ENCODE measurements at regions not wholly inside any gene's neighbourhood (a gene's known extent, or its start where the extent isn't known, plus 50 kb on each side); places are given as distances from the start of the nearest gene placed in this dataset.
A peak's percentile ranks its signal among the peaks of the same experiment; 100 is the strongest.

- Histone ChIP-seq H3K27ac (peak overlapping the region; percentile 40 to 55), H3K4me1 (no peaks in the 10 kb centered on the region), H3K36me3 (no peaks in the 10 kb centered on the region), H3K27me3 (no peaks in the 10 kb centered on the region), H3K9me3 (no peaks in the 10 kb centered on the region), H3K4me3 (peak overlapping the region; percentile 26 to 45)
- DNase-seq, result peak; percentile 69 to 74
- intact Hi-C loops (cut with DNase I; ENCODE audit: low total_unique reads), result no loop called here
- TF ChIP-seq POLR2A (IDR thresholded peaks at IDR 0.05) (no peak), CTCF (IDR thresholded peaks at IDR 0.05) (peak; percentile 29 to 58 (median 50))
These were observed 89.8 kb upstream of the PRSS16 start for GRCh38 chr6:27157459-27158315.

- H3K4me3 ChIP-seq, result no peak overlapping the region
- no peaks in the 10 kb centered on the region for H3K36me3 ChIP-seq
- H3K27ac ChIP-seq, result no peak overlapping the region
- H3K4me1 ChIP-seq, result no peaks in the 10 kb centered on the region
- TF ChIP-seq POLR2A (IDR thresholded peaks at IDR 0.05), result no peak
- TF ChIP-seq CTCF (IDR thresholded peaks at IDR 0.05), result no peak
- no peaks in the 10 kb centered on the region for H3K9me3 ChIP-seq
- intact Hi-C loops (cut with DNase I; ENCODE audit: low total_unique reads), result no loop called here
- H3K27me3 ChIP-seq, result no peaks in the 10 kb centered on the region
- DNase-seq, result no peak
These were observed 89.2 kb upstream of the PRSS16 start for GRCh38 chr6:27158316-27158643.

- Histone ChIP-seq H3K4me3 (no peak overlapping the region), H3K4me1 (no peaks in the 10 kb centered on the region), H3K27me3 (no peaks in the 10 kb centered on the region), H3K27ac (no peak overlapping the region), H3K9me3 (no peaks in the 10 kb centered on the region), H3K36me3 (no peaks in the 10 kb centered on the region)
- intact Hi-C loops (cut with DNase I; ENCODE audit: low total_unique reads), result no loop called here
- TF ChIP-seq CTCF (IDR thresholded peaks at IDR 0.05) (no peak), POLR2A (IDR thresholded peaks at IDR 0.05) (no peak)
- no peak for DNase-seq
These were observed 87.8 kb upstream of the PRSS16 start for GRCh38 chr6:27159725-27160124.

GRCh38 chr6:27161115-27161514 is 86.4 kb upstream of the PRSS16 start:
- TF ChIP-seq CTCF (IDR thresholded peaks at IDR 0.05) (no peak), POLR2A (IDR thresholded peaks at IDR 0.05) (no peak)
- DNase-seq, result no peak
- Histone ChIP-seq H3K9me3 (no peaks in the 10 kb centered on the region), H3K27me3 (no peaks in the 10 kb centered on the region), H3K4me3 (no peak overlapping the region), H3K36me3 (no peaks in the 10 kb centered on the region), H3K27ac (no peak overlapping the region), H3K4me1 (no peaks in the 10 kb centered on the region)
- intact Hi-C loops (cut with DNase I; ENCODE audit: low total_unique reads), result no loop called here

GRCh38 chr6:27161603-27161945 is 85.9 kb upstream of the PRSS16 start:
- DNase-seq, result no peak
- TF ChIP-seq POLR2A (IDR thresholded peaks at IDR 0.05), result no peak
- TF ChIP-seq CTCF (IDR thresholded peaks at IDR 0.05), result no peak
- H3K4me3 ChIP-seq, result no peak overlapping the region
- H3K27me3 ChIP-seq, result no peaks in the 10 kb centered on the region
- intact Hi-C loops (cut with DNase I; ENCODE audit: low total_unique reads), result no loop called here
- H3K27ac ChIP-seq, result no peak overlapping the region
- no peaks in the 10 kb centered on the region for H3K4me1 ChIP-seq
- H3K36me3 ChIP-seq, result no peaks in the 10 kb centered on the region
- no peaks in the 10 kb centered on the region for H3K9me3 ChIP-seq

All from uterus (tissue), 3 donors.